ENCODE measurements at regions not wholly inside any gene's neighbourhood (a gene's known extent, or its start where the extent isn't known, plus 50 kb on each side); places are given as distances from the start of the nearest gene placed in this dataset.

GRCh38 chr14:58981840-58982239 is 206.6 kb upstream of the DAAM1 start:
- Histone ChIP-seq H3K4me3 (no peak overlapping the region), H3K79me2 (ENCODE audit: control insufficient read depth, insufficient read depth, low read length) (no peaks in the 10 kb centered on the region), H3K4me2 (ENCODE audit: control insufficient read depth, insufficient read depth) (no peak overlapping the region), H4K20me1 (ENCODE audit: control insufficient read depth, insufficient read depth) (no peaks in the 10 kb centered on the region), H3K27me3 (replicated peaks in 1 of 2; ENCODE audit: control insufficient read depth in 2 of 2, insufficient read depth in 2 of 2, low read length in 1 of 2) (no peaks in the 10 kb centered on the region), H3K36me3 (ENCODE audit: control insufficient read depth in 2 of 2, insufficient read depth in 2 of 2, low read length in 1 of 2) (no peaks in the 10 kb centered on the region), H3K4me1 (ENCODE audit: control insufficient read depth, insufficient read depth, low read length) (no peaks in the 10 kb centered on the region), H3K9me3 (replicated peaks; ENCODE audit: control insufficient read depth, insufficient read depth, low read length) (no peaks in the 10 kb centered on the region), H3K27ac (ENCODE audit: control insufficient read depth, insufficient read depth) (no peak overlapping the region), H3K9ac (ENCODE audit: control insufficient read depth, insufficient read depth, low read length) (no peak overlapping the region), H2AFZ (ENCODE audit: control insufficient read depth, low read depth, low read length) (no peak overlapping the region)
- ChIA-PET RAD21 (ENCODE audit: unreplicated experiment) (interaction anchor here (0.7 kb wide), 1 partner anchor 25 kb away, joined by 3 read pairs; no protein-coding TSS in a partner anchor), CTCF (interaction anchor here (1.0 kb wide), 1 partner anchor 10 kb away, joined by 4 read pairs; no protein-coding TSS in a partner anchor), POLR2A (no interaction called here), SMC1A (ENCODE audit: uncharacterized antibody, unreplicated experiment) (interaction anchor here (0.8 to 1.3 kb wide), 4 partner anchors 9 to 11 kb away, joined by 3 to 5 read pairs (median 4); no protein-coding TSS in a partner anchor)
- in situ Hi-C loops (cut with MboI) = no loop called here
- WGBS (ENCODE audit: insufficient coverage, insufficient replicate concordance, low lambda C conversion rate, missing lambda C conversion rate) = 93% methylated on average over 1 of the region's 1 CpG
- intact Hi-C loops (cut with micrococcal nuclease; ENCODE audit: unreplicated experiment) = no loop called here
- FAIRE-seq = no peak
- no TSS peak for BruUV-seq (replicated peaks)
- ATAC-seq = no peak
- TF ChIP-seq MEF2B (IDR thresholded peaks at IDR 0.05; ENCODE audit: partially characterized antibody, poor library complexity, severe bottlenecking) = no peak
- no peak for TF ChIP-seq POLR2A (IDR thresholded peaks at IDR 0.05; ENCODE audit: low read depth, low read length)
- TF ChIP-seq, protein P1, sequence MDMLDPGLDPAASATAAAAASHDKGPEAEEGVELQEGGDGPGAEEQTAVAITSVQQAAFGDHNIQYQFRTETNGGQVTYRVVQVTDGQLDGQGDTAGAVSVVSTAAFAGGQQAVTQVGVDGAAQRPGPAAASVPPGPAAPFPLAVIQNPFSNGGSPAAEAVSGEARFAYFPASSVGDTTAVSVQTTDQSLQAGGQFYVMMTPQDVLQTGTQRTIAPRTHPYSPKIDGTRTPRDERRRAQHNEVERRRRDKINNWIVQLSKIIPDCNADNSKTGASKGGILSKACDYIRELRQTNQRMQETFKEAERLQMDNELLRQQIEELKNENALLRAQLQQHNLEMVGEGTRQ (IDR thresholded peaks at IDR 0.05; ENCODE audit: borderline replicate concordance, low read depth, low read length) = no peak
- TF ChIP-seq ZNF24 (IDR thresholded peaks at IDR 0.05) = no peak
- no peak for TF ChIP-seq CREM (IDR thresholded peaks at IDR 0.05; ENCODE audit: low read depth)
- TF ChIP-seq ZNF384 (IDR thresholded peaks at IDR 0.05; ENCODE audit: borderline replicate concordance, low read depth, low read length) = no peak
- no peak for TF ChIP-seq RELA (IDR thresholded peaks at IDR 0.05; ENCODE audit: borderline replicate concordance, partially characterized antibody)
- TF ChIP-seq GABPA (IDR thresholded peaks at IDR 0.05; ENCODE audit: low read depth) = no peak
- no peak for TF ChIP-seq ZBED1 (IDR thresholded peaks at IDR 0.05; ENCODE audit: borderline replicate concordance)
- TF ChIP-seq STAT3 (IDR thresholded peaks at IDR 0.05; ENCODE audit: low read depth, low read length) = no peak
- no peak for TF ChIP-seq BCLAF1 (IDR thresholded peaks at IDR 0.05)
- no peak for TF ChIP-seq BMI1 (IDR thresholded peaks at IDR 0.05; ENCODE audit: borderline replicate concordance)
- TF ChIP-seq HDAC6 (IDR thresholded peaks at IDR 0.05; ENCODE audit: unreplicated experiment) = no peak
- TF ChIP-seq WRNIP1 (IDR thresholded peaks at IDR 0.05; ENCODE audit: borderline replicate concordance, low read depth, low read length) = no peak
- no peak for TF ChIP-seq CHD1 (IDR thresholded peaks at IDR 0.05; ENCODE audit: low read depth, low read length)
- TF ChIP-seq ZNF207 (IDR thresholded peaks at IDR 0.05; ENCODE audit: borderline replicate concordance) = no peak
- no peak for DNase-seq (ENCODE audit: low read depth, low spot score)

Data from GM12878 (cell line).